Thoracic aorta (tissue), 2 donors: ENCODE measurements at regions not wholly inside any gene's neighbourhood (a gene's known extent, or its start where the extent isn't known, plus 50 kb on each side); places are given as distances from the start of the nearest gene placed in this dataset.

Experiments used
- ATAC-seq: fragments of 150-250 bp; one replicate; pipeline ENCODE4 v1.8.0; 2017; ENCODE audit warnings: low read depth; ENCODE audit not compliant: insufficient number of reproducible peaks, low FRiP score
- DNase-seq: peaks from one replicate; pipeline ENCODE4 v3.0.0-alpha.2; 2020; ENCODE audit warnings: low spot score
- H3K27ac ChIP-seq, 2 donors: fragments of 200-600 bp; sonication (generic); 1 replicate in 1 of 2; 2 replicates in 1 of 2; pipeline ENCODE4 v1.5.1; 2016; ENCODE audit warnings: mild to moderate bottlenecking in 2 of 2, moderate library complexity in 2 of 2
- H3K27me3 ChIP-seq: fragments of 200-600 bp; sonication (generic); replicated peaks from 2 replicates; pipeline ENCODE4 v1.6.0; 2016; ENCODE audit warnings: mild to moderate bottlenecking; ENCODE audit not compliant: insufficient read depth
- H3K36me3 ChIP-seq: fragments of 200-600 bp; sonication (generic); one replicate; pipeline ENCODE4 v1.5.1; 2016
- H3K4me1 ChIP-seq, 2 donors: fragments of 200-600 bp; sonication (generic); 1 replicate in 1 of 2; 2 replicates in 1 of 2; pipeline versions ENCODE4 v1.5.1 to v1.6.0; 2016; ENCODE audit warnings: low read depth in 2 of 2, mild to moderate bottlenecking in 1 of 2; ENCODE audit not compliant: control insufficient read depth in 1 of 2
- H3K4me3 ChIP-seq: fragments of 200-600 bp; sonication (generic); 2 replicates; pipeline ENCODE4 v1.5.1; 2016; ENCODE audit warnings: mild to moderate bottlenecking
- H3K9me3 ChIP-seq: fragments of 200-600 bp; sonication (generic); 2 replicates; pipeline ENCODE4 v1.5.1; 2016
- CTCF ChIP-seq: fragments of 200-600 bp; sonication (generic); IDR thresholded peaks from one replicate; pipeline ENCODE4 v1.5.1; 2019; ENCODE audit warnings: antibody characterized with exemption

- Histone ChIP-seq H3K9me3 (no peaks in the 10 kb centered on the region), H3K27ac (no peak overlapping the region), H3K4me3 (no peak overlapping the region), H3K36me3 (no peaks in the 10 kb centered on the region), H3K27me3 (no peaks in the 10 kb centered on the region), H3K4me1 (no peaks in the 10 kb centered on the region)
- ATAC-seq (no peak), DNase-seq (no peak)
- no peak for TF ChIP-seq CTCF
Measured at GRCh38 chr10:117718986-117719920, 176.7 kb downstream of the EMX2 start.

GRCh38 chr10:117720931-117721835 is 178.6 kb downstream of the EMX2 start:
- no peak for DNase-seq
- Histone ChIP-seq H3K9me3 (no peaks in the 10 kb centered on the region), H3K27ac (no peak overlapping the region), H3K36me3 (no peaks in the 10 kb centered on the region), H3K4me3 (no peak overlapping the region), H3K4me1 (no peaks in the 10 kb centered on the region), H3K27me3 (no peaks in the 10 kb centered on the region)
- no peak for TF ChIP-seq CTCF
- no peak for ATAC-seq

- no peak for TF ChIP-seq CTCF
- no peaks in the 10 kb centered on the region for H3K4me1 ChIP-seq
- no peak overlapping the region for H3K4me3 ChIP-seq
- H3K27ac ChIP-seq: no peak overlapping the region
- no peak for DNase-seq
- H3K36me3 ChIP-seq: no peaks in the 10 kb centered on the region
- no peak for ATAC-seq
- no peaks in the 10 kb centered on the region for H3K27me3 ChIP-seq
- H3K9me3 ChIP-seq: no peaks in the 10 kb centered on the region
Measured at GRCh38 chr10:117721873-117722272, 179.3 kb downstream of the EMX2 start.

GRCh38 chr10:117723343-117723742 is 180.8 kb downstream of the EMX2 start:
- Histone ChIP-seq H3K27ac (no peak overlapping the region), H3K4me3 (no peak overlapping the region), H3K36me3 (no peaks in the 10 kb centered on the region), H3K4me1 (no peaks in the 10 kb centered on the region), H3K27me3 (no peaks in the 10 kb centered on the region), H3K9me3 (no peaks in the 10 kb centered on the region)
- ATAC-seq: no peak
- DNase-seq: no peak
- no peak for TF ChIP-seq CTCF

GRCh38 chr10:117725993-117726392 is 183.4 kb downstream of the EMX2 start:
- Histone ChIP-seq H3K27me3 (no peaks in the 10 kb centered on the region), H3K4me1 (no peaks in the 10 kb centered on the region), H3K9me3 (no peaks in the 10 kb centered on the region), H3K36me3 (no peaks in the 10 kb centered on the region), H3K4me3 (no peak overlapping the region), H3K27ac (no peak overlapping the region)
- DNase-seq (no peak), ATAC-seq (no peak)
- TF ChIP-seq CTCF: no peak
